ENCODE measurements at regions not wholly inside any gene's neighbourhood (a gene's known extent, or its start where the extent isn't known, plus 50 kb on each side); places are given as distances from the start of the nearest gene placed in this dataset.

- POLR2A ChIA-PET = no interaction called here
- CTCF ChIA-PET = no interaction called here
- no peak for ATAC-seq
- Mint-ChIP-seq H3K27me3 (ENCODE audit: low read depth) (no peaks in the 10 kb centered on the region; the same call in 1 of the 2 replicates), H3K27ac (no peak overlapping the region), H3K4me1 (peaks cover 10% of the 10 kb centered on the region), H3K4me3 (no peak overlapping the region), H3K9me3 (peaks cover 7% of the 10 kb centered on the region), H3K36me3 (no peaks in the 10 kb centered on the region)
- DNase-seq (ENCODE audit: low spot score) = no peak
- TF ChIP-seq ATF3 (CRISPR knock-in tag; conservative IDR thresholded peaks at IDR 0.05) = no peak
- TF ChIP-seq PRRX2 (CRISPR knock-in tag; IDR thresholded peaks at IDR 0.05) = no peak
- no peak for TF ChIP-seq NR2C2 (CRISPR knock-in tag; IDR thresholded peaks at IDR 0.05)
- TF ChIP-seq JAZF1 (CRISPR knock-in tag; IDR thresholded peaks at IDR 0.05) = no peak
- no peak for TF ChIP-seq ZNF138 (CRISPR knock-in tag; conservative IDR thresholded peaks at IDR 0.05)
- TF ChIP-seq KAT7 (CRISPR knock-in tag; IDR thresholded peaks at IDR 0.05; ENCODE audit: borderline replicate concordance) = no peak
- no peak for TF ChIP-seq MYBL2 (CRISPR knock-in tag; IDR thresholded peaks at IDR 0.05)
- no peak for TF ChIP-seq ZNF263 (CRISPR knock-in tag; IDR thresholded peaks at IDR 0.05; ENCODE audit: low read depth)
- TF ChIP-seq, protein P1, sequence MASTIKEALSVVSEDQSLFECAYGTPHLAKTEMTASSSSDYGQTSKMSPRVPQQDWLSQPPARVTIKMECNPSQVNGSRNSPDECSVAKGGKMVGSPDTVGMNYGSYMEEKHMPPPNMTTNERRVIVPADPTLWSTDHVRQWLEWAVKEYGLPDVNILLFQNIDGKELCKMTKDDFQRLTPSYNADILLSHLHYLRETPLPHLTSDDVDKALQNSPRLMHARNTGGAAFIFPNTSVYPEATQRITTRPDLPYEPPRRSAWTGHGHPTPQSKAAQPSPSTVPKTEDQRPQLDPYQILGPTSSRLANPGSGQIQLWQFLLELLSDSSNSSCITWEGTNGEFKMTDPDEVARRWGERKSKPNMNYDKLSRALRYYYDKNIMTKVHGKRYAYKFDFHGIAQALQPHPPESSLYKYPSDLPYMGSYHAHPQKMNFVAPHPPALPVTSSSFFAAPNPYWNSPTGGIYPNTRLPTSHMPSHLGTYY (CRISPR knock-in tag; IDR thresholded peaks at IDR 0.05) = no peak
- TF ChIP-seq SP1 (CRISPR knock-in tag; conservative IDR thresholded peaks at IDR 0.05) = no peak
- TF ChIP-seq ZNF423 (CRISPR knock-in tag; IDR thresholded peaks at IDR 0.05) = no peak
- TF ChIP-seq CREB1 (CRISPR knock-in tag; IDR thresholded peaks at IDR 0.05) = no peak
- TF ChIP-seq, protein P2, sequence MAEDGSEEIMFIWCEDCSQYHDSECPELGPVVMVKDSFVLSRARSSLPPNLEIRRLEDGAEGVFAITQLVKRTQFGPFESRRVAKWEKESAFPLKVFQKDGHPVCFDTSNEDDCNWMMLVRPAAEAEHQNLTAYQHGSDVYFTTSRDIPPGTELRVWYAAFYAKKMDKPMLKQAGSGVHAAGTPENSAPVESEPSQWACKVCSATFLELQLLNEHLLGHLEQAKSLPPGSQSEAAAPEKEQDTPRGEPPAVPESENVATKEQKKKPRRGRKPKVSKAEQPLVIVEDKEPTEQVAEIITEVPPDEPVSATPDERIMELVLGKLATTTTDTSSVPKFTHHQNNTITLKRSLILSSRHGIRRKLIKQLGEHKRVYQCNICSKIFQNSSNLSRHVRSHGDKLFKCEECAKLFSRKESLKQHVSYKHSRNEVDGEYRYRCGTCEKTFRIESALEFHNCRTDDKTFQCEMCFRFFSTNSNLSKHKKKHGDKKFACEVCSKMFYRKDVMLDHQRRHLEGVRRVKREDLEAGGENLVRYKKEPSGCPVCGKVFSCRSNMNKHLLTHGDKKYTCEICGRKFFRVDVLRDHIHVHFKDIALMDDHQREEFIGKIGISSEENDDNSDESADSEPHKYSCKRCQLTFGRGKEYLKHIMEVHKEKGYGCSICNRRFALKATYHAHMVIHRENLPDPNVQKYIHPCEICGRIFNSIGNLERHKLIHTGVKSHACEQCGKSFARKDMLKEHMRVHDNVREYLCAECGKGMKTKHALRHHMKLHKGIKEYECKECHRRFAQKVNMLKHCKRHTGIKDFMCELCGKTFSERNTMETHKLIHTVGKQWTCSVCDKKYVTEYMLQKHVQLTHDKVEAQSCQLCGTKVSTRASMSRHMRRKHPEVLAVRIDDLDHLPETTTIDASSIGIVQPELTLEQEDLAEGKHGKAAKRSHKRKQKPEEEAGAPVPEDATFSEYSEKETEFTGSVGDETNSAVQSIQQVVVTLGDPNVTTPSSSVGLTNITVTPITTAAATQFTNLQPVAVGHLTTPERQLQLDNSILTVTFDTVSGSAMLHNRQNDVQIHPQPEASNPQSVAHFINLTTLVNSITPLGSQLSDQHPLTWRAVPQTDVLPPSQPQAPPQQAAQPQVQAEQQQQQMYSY (CRISPR knock-in tag; IDR thresholded peaks at IDR 0.05) = no peak
- TF ChIP-seq SOX15 (CRISPR knock-in tag; IDR thresholded peaks at IDR 0.05) = no peak
Observed at GRCh38 chr20:11092151-11092550, 418.4 kb upstream of the JAG1 start.

DNA sequence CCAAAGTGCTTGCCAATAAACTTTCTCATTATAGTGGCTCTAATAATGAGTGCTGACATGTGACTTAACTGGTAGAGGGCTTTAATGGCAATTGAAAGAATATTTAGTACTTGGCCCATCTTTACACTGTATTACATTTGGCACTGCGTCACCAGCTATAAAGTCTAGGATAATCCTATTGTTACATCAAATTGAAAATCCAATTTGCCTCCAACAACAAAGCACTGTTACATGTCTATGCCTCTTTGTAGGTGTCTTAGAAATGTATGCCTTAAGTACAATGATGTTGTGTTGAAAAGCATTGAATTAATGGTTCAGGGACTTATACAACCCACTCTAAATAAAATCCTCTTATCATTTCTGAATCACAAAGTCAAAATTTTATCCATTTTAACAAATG is 420.4 kb upstream of the JAG1 start:
- TF ChIP-seq ZNF671 (CRISPR knock-in tag; IDR thresholded peaks at IDR 0.05) = no peak
- TF ChIP-seq JAZF1 (CRISPR knock-in tag; IDR thresholded peaks at IDR 0.05) = no peak
- no peak for TF ChIP-seq ZSCAN18 (CRISPR knock-in tag; IDR thresholded peaks at IDR 0.05)
- TF ChIP-seq, protein P3, sequence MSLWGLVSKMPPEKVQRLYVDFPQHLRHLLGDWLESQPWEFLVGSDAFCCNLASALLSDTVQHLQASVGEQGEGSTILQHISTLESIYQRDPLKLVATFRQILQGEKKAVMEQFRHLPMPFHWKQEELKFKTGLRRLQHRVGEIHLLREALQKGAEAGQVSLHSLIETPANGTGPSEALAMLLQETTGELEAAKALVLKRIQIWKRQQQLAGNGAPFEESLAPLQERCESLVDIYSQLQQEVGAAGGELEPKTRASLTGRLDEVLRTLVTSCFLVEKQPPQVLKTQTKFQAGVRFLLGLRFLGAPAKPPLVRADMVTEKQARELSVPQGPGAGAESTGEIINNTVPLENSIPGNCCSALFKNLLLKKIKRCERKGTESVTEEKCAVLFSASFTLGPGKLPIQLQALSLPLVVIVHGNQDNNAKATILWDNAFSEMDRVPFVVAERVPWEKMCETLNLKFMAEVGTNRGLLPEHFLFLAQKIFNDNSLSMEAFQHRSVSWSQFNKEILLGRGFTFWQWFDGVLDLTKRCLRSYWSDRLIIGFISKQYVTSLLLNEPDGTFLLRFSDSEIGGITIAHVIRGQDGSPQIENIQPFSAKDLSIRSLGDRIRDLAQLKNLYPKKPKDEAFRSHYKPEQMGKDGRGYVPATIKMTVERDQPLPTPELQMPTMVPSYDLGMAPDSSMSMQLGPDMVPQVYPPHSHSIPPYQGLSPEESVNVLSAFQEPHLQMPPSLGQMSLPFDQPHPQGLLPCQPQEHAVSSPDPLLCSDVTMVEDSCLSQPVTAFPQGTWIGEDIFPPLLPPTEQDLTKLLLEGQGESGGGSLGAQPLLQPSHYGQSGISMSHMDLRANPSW (CRISPR knock-in tag; conservative IDR thresholded peaks at IDR 0.05; ENCODE audit: low read depth) = no peak
- no peak for TF ChIP-seq ZNF416 (CRISPR knock-in tag; IDR thresholded peaks at IDR 0.05)
- TF ChIP-seq RELA (CRISPR knock-in tag; IDR thresholded peaks at IDR 0.05; ENCODE audit: borderline replicate concordance) = no peak
- TF ChIP-seq SMAD4 (CRISPR knock-in tag; IDR thresholded peaks at IDR 0.05) = no peak
- H3K4me1 Mint-ChIP-seq = peaks cover 6% of the 10 kb centered on the region
- H3K9me3 Mint-ChIP-seq = no peaks in the 10 kb centered on the region
- ChIA-PET POLR2A (no interaction called here), CTCF (no interaction called here)
- no peaks in the 10 kb centered on the region for H3K27me3 Mint-ChIP-seq (ENCODE audit: low read depth)
- no peak for ATAC-seq
- H3K27ac Mint-ChIP-seq = no peak overlapping the region
- H3K36me3 Mint-ChIP-seq = no peaks in the 10 kb centered on the region
- no peak for DNase-seq (ENCODE audit: low spot score)
- no peak overlapping the region for H3K4me3 Mint-ChIP-seq
